ENCODE measurements at regions not wholly inside any gene's neighbourhood (a gene's known extent, or its start where the extent isn't known, plus 50 kb on each side); places are given as distances from the start of the nearest gene placed in this dataset.

- TF ChIP-seq, protein P1, sequence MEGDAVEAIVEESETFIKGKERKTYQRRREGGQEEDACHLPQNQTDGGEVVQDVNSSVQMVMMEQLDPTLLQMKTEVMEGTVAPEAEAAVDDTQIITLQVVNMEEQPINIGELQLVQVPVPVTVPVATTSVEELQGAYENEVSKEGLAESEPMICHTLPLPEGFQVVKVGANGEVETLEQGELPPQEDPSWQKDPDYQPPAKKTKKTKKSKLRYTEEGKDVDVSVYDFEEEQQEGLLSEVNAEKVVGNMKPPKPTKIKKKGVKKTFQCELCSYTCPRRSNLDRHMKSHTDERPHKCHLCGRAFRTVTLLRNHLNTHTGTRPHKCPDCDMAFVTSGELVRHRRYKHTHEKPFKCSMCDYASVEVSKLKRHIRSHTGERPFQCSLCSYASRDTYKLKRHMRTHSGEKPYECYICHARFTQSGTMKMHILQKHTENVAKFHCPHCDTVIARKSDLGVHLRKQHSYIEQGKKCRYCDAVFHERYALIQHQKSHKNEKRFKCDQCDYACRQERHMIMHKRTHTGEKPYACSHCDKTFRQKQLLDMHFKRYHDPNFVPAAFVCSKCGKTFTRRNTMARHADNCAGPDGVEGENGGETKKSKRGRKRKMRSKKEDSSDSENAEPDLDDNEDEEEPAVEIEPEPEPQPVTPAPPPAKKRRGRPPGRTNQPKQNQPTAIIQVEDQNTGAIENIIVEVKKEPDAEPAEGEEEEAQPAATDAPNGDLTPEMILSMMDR (IDR thresholded peaks at IDR 0.05 in 8 of 11, conservative IDR thresholded peaks at IDR 0.05 in 3 of 11) = no peak
- TF ChIP-seq POLR2AphosphoS5 (IDR thresholded peaks at IDR 0.05) (no peak), POLR2A (IDR thresholded peaks at IDR 0.05) (no peak)
- 80 to 90% (median 86%) methylated on average over 3 of the region's 3 CpGs for WGBS, 5 donors
- intact Hi-C loops (cut with DNase I; ENCODE audit: low total_unique reads) = no loop called here
- DNase-seq = no peak
- no peak overlapping the region for H3K27ac ChIP-seq
- H3K9me3 ChIP-seq = peaks cover 0 to 39% (median 24%) of the 10 kb centered on the region in 8 donors
- no peaks in the 10 kb centered on the region for H3K4me1 ChIP-seq
- H3K27me3 ChIP-seq (replicated peaks in 1 of 7) = peaks cover 0 to 16% (median 0%) of the 10 kb centered on the region in 7 donors
- H3K36me3 ChIP-seq = no peaks in the 10 kb centered on the region
- H3K4me3 ChIP-seq = no peak overlapping the region
Measured at GRCh38 chr15:39113741-39114140, 467.1 kb upstream of the THBS1 start.

DNA sequence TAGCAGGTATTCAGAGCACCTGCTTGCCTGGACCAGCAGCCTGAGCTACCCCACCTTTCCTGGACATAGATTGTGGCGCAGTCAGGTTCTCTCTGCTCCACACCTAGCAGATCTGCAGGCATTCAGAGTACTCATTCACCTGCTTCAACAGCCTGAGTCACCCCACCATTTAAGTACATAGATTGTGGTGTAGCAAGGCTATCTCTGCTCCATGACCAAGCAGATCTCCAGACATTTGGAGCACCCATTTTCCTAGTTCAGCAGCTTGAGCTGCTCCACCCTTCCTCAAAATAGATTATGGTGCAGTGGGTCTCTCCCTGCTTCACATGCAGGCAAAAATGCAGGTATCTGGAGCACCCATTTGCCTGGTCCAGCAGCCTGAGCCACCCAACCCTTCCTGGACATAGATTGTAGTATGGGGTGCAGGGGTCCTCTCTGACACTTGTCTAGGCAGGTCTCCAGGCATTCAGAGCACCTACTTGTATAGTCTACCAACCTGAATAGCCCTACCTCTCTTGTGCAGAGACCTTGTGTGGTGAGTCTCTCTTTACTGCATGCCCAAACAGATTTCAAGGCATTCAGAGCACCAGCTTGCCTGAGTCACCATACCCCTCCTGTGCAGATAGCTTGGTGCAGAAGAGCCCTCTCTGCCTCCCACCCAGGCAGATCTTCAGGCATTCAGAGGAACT lies 466.0 kb upstream of the THBS1 start:
- no peak for DNase-seq
- Histone ChIP-seq H3K9me3 (peaks cover 0 to 39% (median 24%) of the 10 kb centered on the region in 8 donors), H3K4me1 (no peaks in the 10 kb centered on the region), H3K36me3 (no peaks in the 10 kb centered on the region), H3K4me3 (no peak overlapping the region), H3K27ac (no peak overlapping the region), H3K27me3 (replicated peaks in 1 of 7) (peaks cover 0 to 16% (median 0%) of the 10 kb centered on the region in 7 donors)
- intact Hi-C loops (cut with DNase I; ENCODE audit: low total_unique reads) = no loop called here
- WGBS, 5 donors = 85 to 100% (median 97%) methylated on average over 1 of the region's 1 CpG; no CpG with 5 or more reads in 1 of the 5 donors
- TF ChIP-seq POLR2A (IDR thresholded peaks at IDR 0.05) = no peak
- TF ChIP-seq, protein P1 (IDR thresholded peaks at IDR 0.05 in 8 of 11, conservative IDR thresholded peaks at IDR 0.05 in 3 of 11) = no peak
- no peak for TF ChIP-seq POLR2AphosphoS5 (IDR thresholded peaks at IDR 0.05)

GRCh38 chr15:39115379-39116057 lies 465.4 kb upstream of the THBS1 start:
- Histone ChIP-seq H3K4me3 (no peak overlapping the region), H3K9me3 (peaks cover 0 to 39% (median 24%) of the 10 kb centered on the region in 8 donors), H3K27me3 (replicated peaks in 1 of 7) (peaks cover 0 to 16% (median 0%) of the 10 kb centered on the region in 7 donors), H3K36me3 (no peaks in the 10 kb centered on the region), H3K27ac (no peak overlapping the region), H3K4me1 (no peaks in the 10 kb centered on the region)
- intact Hi-C loops (cut with DNase I; ENCODE audit: low total_unique reads) = no loop called here
- TF ChIP-seq POLR2AphosphoS5 (IDR thresholded peaks at IDR 0.05) (no peak), POLR2A (IDR thresholded peaks at IDR 0.05) (no peak)
- DNase-seq = no peak
- WGBS, 5 donors = 46 to 100% (median 81%) methylated on average over 1 to 2 of the region's 2 CpGs

- Histone ChIP-seq H3K4me3 (no peak overlapping the region), H3K27ac (no peak overlapping the region), H3K36me3 (no peaks in the 10 kb centered on the region), H3K27me3 (replicated peaks in 1 of 7) (peaks cover 0 to 16% (median 0%) of the 10 kb centered on the region in 7 donors), H3K4me1 (no peaks in the 10 kb centered on the region), H3K9me3 (peaks cover 0 to 39% (median 24%) of the 10 kb centered on the region in 8 donors)
- DNase-seq = no peak
- intact Hi-C loops (cut with DNase I; ENCODE audit: low total_unique reads) = no loop called here
- 59 to 86% (median 78%) methylated on average over 2 of the region's 2 CpGs for WGBS, 5 donors
- TF ChIP-seq POLR2A (IDR thresholded peaks at IDR 0.05) (no peak), POLR2AphosphoS5 (IDR thresholded peaks at IDR 0.05) (no peak)
- TF ChIP-seq, protein P1 (IDR thresholded peaks at IDR 0.05 in 8 of 11, conservative IDR thresholded peaks at IDR 0.05 in 3 of 11) = no peak
Measured at GRCh38 chr15:39118510-39118909, 462.4 kb upstream of the THBS1 start.

All from spleen (tissue), 11 donors.